ENCODE measurements at regions not wholly inside any gene's neighbourhood (a gene's known extent, or its start where the extent isn't known, plus 50 kb on each side); places are given as distances from the start of the nearest gene placed in this dataset.

GRCh38 chr4:34236118-34236517, 2008.2 kb downstream of the ARAP2 start:
- no peaks in the 10 kb centered on the region for H3K4me1 ChIP-seq (ENCODE audit: insufficient read depth, low read length)
- no peak overlapping the region for H3K4me3 ChIP-seq (ENCODE audit: low read length in 2 of 2)
- peaks cover 0 to 30% (median 15%) of the 10 kb centered on the region in 8 donors for H3K9me3 Mint-ChIP-seq
- no peaks in the 10 kb centered on the region for H3K27me3 ChIP-seq (ENCODE audit: insufficient read depth, low read length)
- POLR2A ChIA-PET (ENCODE audit: partially characterized antibody) = no interaction called here
- intact Hi-C loops (cut with micrococcal nuclease) = no loop called here
- no peak overlapping the region for H3K27ac Mint-ChIP-seq
- H3K27ac ChIP-seq (ENCODE audit: low read depth, low read length) = no peak overlapping the region
- H3K36me3 Mint-ChIP-seq = no peaks in the 10 kb centered on the region
- no peak overlapping the region for H3K4me3 Mint-ChIP-seq
- H3K9me3 ChIP-seq (ENCODE audit: control insufficient read depth in 1 of 2, low read length in 2 of 2) = no peaks in the 10 kb centered on the region
- H3K27me3 Mint-ChIP-seq = no peaks in the 10 kb centered on the region
- CTCF ChIA-PET (ENCODE audit: partially characterized antibody) = no interaction called here
- no peaks in the 10 kb centered on the region for H3K36me3 ChIP-seq (ENCODE audit: insufficient read depth, low read length)
- no peak for DNase-seq
- H3K4me1 Mint-ChIP-seq = no peaks in the 10 kb centered on the region

GRCh38 chr4:34245276-34245675, 1999.0 kb downstream of the ARAP2 start:
- Mint-ChIP-seq H3K27me3 (no peaks in the 10 kb centered on the region), H3K36me3 (no peaks in the 10 kb centered on the region), H3K9me3 (peaks cover 3 to 13% (median 7%) of the 10 kb centered on the region in 8 donors), H3K27ac (no peak overlapping the region), H3K4me1 (no peaks in the 10 kb centered on the region), H3K4me3 (peak overlapping the region in 1 of 8 donors; percentile 7)
- no peak for DNase-seq
- no peaks in the 10 kb centered on the region for H3K4me1 ChIP-seq (ENCODE audit: insufficient read depth, low read length)
- H3K27ac ChIP-seq (ENCODE audit: low read depth, low read length) = no peak overlapping the region
- H3K27me3 ChIP-seq (ENCODE audit: insufficient read depth, low read length) = no peaks in the 10 kb centered on the region
- no peaks in the 10 kb centered on the region for H3K36me3 ChIP-seq (ENCODE audit: insufficient read depth, low read length)
- no peak overlapping the region for H3K4me3 ChIP-seq (ENCODE audit: low read length in 2 of 2)
- POLR2A ChIA-PET (ENCODE audit: partially characterized antibody) = no interaction called here
- no peaks in the 10 kb centered on the region for H3K9me3 ChIP-seq (ENCODE audit: control insufficient read depth in 1 of 2, low read length in 2 of 2)
- CTCF ChIA-PET (ENCODE audit: partially characterized antibody) = no interaction called here
- intact Hi-C loops (cut with micrococcal nuclease) = no loop called here

GRCh38 chr4:34250562-34250961, 1993.8 kb downstream of the ARAP2 start:
- ChIA-PET CTCF (ENCODE audit: partially characterized antibody) (no interaction called here), POLR2A (ENCODE audit: partially characterized antibody) (no interaction called here)
- no peaks in the 10 kb centered on the region for H3K9me3 ChIP-seq (ENCODE audit: control insufficient read depth in 1 of 2, low read length in 2 of 2)
- H3K36me3 Mint-ChIP-seq = no peaks in the 10 kb centered on the region
- peaks cover 2 to 14% (median 7%) of the 10 kb centered on the region in 8 donors for H3K9me3 Mint-ChIP-seq
- H3K4me3 Mint-ChIP-seq = no peak overlapping the region
- intact Hi-C loops (cut with micrococcal nuclease) = no loop called here
- H3K27me3 ChIP-seq (ENCODE audit: insufficient read depth, low read length) = no peaks in the 10 kb centered on the region
- DNase-seq = no peak
- H3K36me3 ChIP-seq (ENCODE audit: insufficient read depth, low read length) = no peaks in the 10 kb centered on the region
- H3K4me1 ChIP-seq (ENCODE audit: insufficient read depth, low read length) = no peaks in the 10 kb centered on the region
- no peak overlapping the region for H3K27ac ChIP-seq (ENCODE audit: low read depth, low read length)
- H3K4me3 ChIP-seq (ENCODE audit: low read length in 2 of 2) = no peak overlapping the region
- no peaks in the 10 kb centered on the region for H3K27me3 Mint-ChIP-seq
- no peaks in the 10 kb centered on the region for H3K4me1 Mint-ChIP-seq
- H3K27ac Mint-ChIP-seq = no peak overlapping the region

GRCh38 chr4:34253239-34253638, 1991.1 kb downstream of the ARAP2 start:
- POLR2A ChIA-PET (ENCODE audit: partially characterized antibody) = no interaction called here
- H3K36me3 Mint-ChIP-seq = no peaks in the 10 kb centered on the region
- H3K27me3 ChIP-seq (ENCODE audit: insufficient read depth, low read length) = no peaks in the 10 kb centered on the region
- no peaks in the 10 kb centered on the region for H3K9me3 ChIP-seq (ENCODE audit: control insufficient read depth in 1 of 2, low read length in 2 of 2)
- H3K27ac ChIP-seq (ENCODE audit: low read depth, low read length) = no peak overlapping the region
- CTCF ChIA-PET (ENCODE audit: partially characterized antibody) = no interaction called here
- H3K9me3 Mint-ChIP-seq = peaks cover 5 to 15% (median 10%) of the 10 kb centered on the region in 8 donors
- intact Hi-C loops (cut with micrococcal nuclease) = no loop called here
- H3K27me3 Mint-ChIP-seq = no peaks in the 10 kb centered on the region
- H3K4me1 ChIP-seq (ENCODE audit: insufficient read depth, low read length) = no peaks in the 10 kb centered on the region
- no peak for DNase-seq
- no peak overlapping the region for H3K27ac Mint-ChIP-seq
- no peaks in the 10 kb centered on the region for H3K4me1 Mint-ChIP-seq
- H3K4me3 Mint-ChIP-seq = no peak overlapping the region
- H3K4me3 ChIP-seq (ENCODE audit: low read length in 2 of 2) = no peak overlapping the region
- no peaks in the 10 kb centered on the region for H3K36me3 ChIP-seq (ENCODE audit: insufficient read depth, low read length)

- ChIA-PET POLR2A (ENCODE audit: partially characterized antibody) (no interaction called here), CTCF (ENCODE audit: partially characterized antibody) (no interaction called here)
- Histone ChIP-seq H3K27me3 (ENCODE audit: insufficient read depth, low read length) (no peaks in the 10 kb centered on the region), H3K36me3 (ENCODE audit: insufficient read depth, low read length) (no peaks in the 10 kb centered on the region), H3K27ac (ENCODE audit: low read depth, low read length) (no peak overlapping the region), H3K4me3 (ENCODE audit: low read length in 2 of 2) (no peak overlapping the region), H3K9me3 (ENCODE audit: control insufficient read depth in 1 of 2, low read length in 2 of 2) (no peaks in the 10 kb centered on the region), H3K4me1 (ENCODE audit: insufficient read depth, low read length) (no peaks in the 10 kb centered on the region)
- Mint-ChIP-seq H3K4me1 (no peaks in the 10 kb centered on the region), H3K9me3 (peaks cover 0 to 17% (median 10%) of the 10 kb centered on the region in 8 donors), H3K36me3 (no peaks in the 10 kb centered on the region), H3K4me3 (no peak overlapping the region), H3K27me3 (no peaks in the 10 kb centered on the region), H3K27ac (no peak overlapping the region)
- no peak for DNase-seq
- intact Hi-C loops (cut with micrococcal nuclease) = no loop called here
Measured at GRCh38 chr4:34258176-34258575, 1986.1 kb downstream of the ARAP2 start.

- Histone ChIP-seq H3K4me3 (ENCODE audit: low read length in 2 of 2) (no peak overlapping the region), H3K9me3 (ENCODE audit: control insufficient read depth in 1 of 2, low read length in 2 of 2) (no peaks in the 10 kb centered on the region), H3K4me1 (ENCODE audit: insufficient read depth, low read length) (no peaks in the 10 kb centered on the region), H3K27ac (ENCODE audit: low read depth, low read length) (no peak overlapping the region), H3K27me3 (ENCODE audit: insufficient read depth, low read length) (no peaks in the 10 kb centered on the region), H3K36me3 (ENCODE audit: insufficient read depth, low read length) (no peaks in the 10 kb centered on the region)
- ChIA-PET CTCF (ENCODE audit: partially characterized antibody) (no interaction called here), POLR2A (ENCODE audit: partially characterized antibody) (no interaction called here)
- no peaks in the 10 kb centered on the region for H3K4me1 Mint-ChIP-seq
- no peaks in the 10 kb centered on the region for H3K27me3 Mint-ChIP-seq
- intact Hi-C loops (cut with micrococcal nuclease) = no loop called here
- no peaks in the 10 kb centered on the region for H3K36me3 Mint-ChIP-seq
- peaks cover 0 to 38% (median 17%) of the 10 kb centered on the region in 8 donors for H3K9me3 Mint-ChIP-seq
- no peak overlapping the region for H3K27ac Mint-ChIP-seq
- H3K4me3 Mint-ChIP-seq = no peak overlapping the region
- DNase-seq = no peak
Measured at GRCh38 chr4:34261799-34262314, 1982.5 kb downstream of the ARAP2 start.

GRCh38 chr4:34269613-34270012, 1974.7 kb downstream of the ARAP2 start:
- no peaks in the 10 kb centered on the region for H3K27me3 Mint-ChIP-seq
- H3K27me3 ChIP-seq (ENCODE audit: insufficient read depth, low read length) = no peaks in the 10 kb centered on the region
- no peaks in the 10 kb centered on the region for H3K36me3 ChIP-seq (ENCODE audit: insufficient read depth, low read length)
- CTCF ChIA-PET (ENCODE audit: partially characterized antibody) = no interaction called here
- no peak overlapping the region for H3K4me3 Mint-ChIP-seq
- no peak overlapping the region for H3K27ac ChIP-seq (ENCODE audit: low read depth, low read length)
- H3K9me3 ChIP-seq (ENCODE audit: control insufficient read depth in 1 of 2, low read length in 2 of 2) = no peaks in the 10 kb centered on the region
- no peaks in the 10 kb centered on the region for H3K4me1 ChIP-seq (ENCODE audit: insufficient read depth, low read length)
- H3K4me3 ChIP-seq (ENCODE audit: low read length in 2 of 2) = no peak overlapping the region
- H3K9me3 Mint-ChIP-seq = peaks cover under 1 to 24% (median 9%) of the 10 kb centered on the region in 8 donors
- no peak for DNase-seq
- H3K27ac Mint-ChIP-seq = no peak overlapping the region
- H3K4me1 Mint-ChIP-seq = no peaks in the 10 kb centered on the region
- POLR2A ChIA-PET (ENCODE audit: partially characterized antibody) = no interaction called here
- no peaks in the 10 kb centered on the region for H3K36me3 Mint-ChIP-seq
- intact Hi-C loops (cut with micrococcal nuclease) = no loop called here
